IMR-90 (cell line): ENCODE measurements at regions not wholly inside any gene's neighbourhood (a gene's known extent, or its start where the extent isn't known, plus 50 kb on each side); places are given as distances from the start of the nearest gene placed in this dataset.

Source experiments
- ATAC-seq: fragments of 200-7000 bp; cut with Tn5 transposase; 2 replicates; pipeline ENCODE4 v1.9.1; 2020; ENCODE audit warnings: low read depth, mild to moderate bottlenecking, moderate library complexity
- BruUV-seq: library from RNA; stranded (reverse); fragments of 400-500 nt; replicated peaks from 2 replicates; lab custom pipeline; 2021; lab: Mats Ljungman, UMichigan
- CTCF ChIA-PET: fragments of 300-600 bp; formaldehyde crosslinking; extraction: SDS; loops from one replicate; lab custom pipeline; 2021; ENCODE audit warnings: antibody characterized with exemption; lab: Yijun Ruan, JAX
- POLR2A ChIA-PET: fragments of 300-600 bp; sonication (Branson Sonifier 250); formaldehyde crosslinking; loops from one replicate; lab custom pipeline; 2022; ENCODE audit warnings: antibody characterized with exemption; ENCODE audit not compliant: unreplicated experiment; lab: Charles Lee
- DNase-seq: peaks from one replicate; pipeline ENCODE4 v3.0.0; 2013
- H2AFZ ChIP-seq: replicated peaks from 2 replicates; pipeline ENCODE3; 2013; ENCODE audit warnings: low read length, mild to moderate bottlenecking; ENCODE audit not compliant: poor library complexity
- H2AK5ac ChIP-seq: 2 replicates; pipeline ENCODE4 v1.6.1; 2013; ENCODE audit warnings: low read depth, low read length, inconsistent platforms
- H2AK9ac ChIP-seq: replicated peaks from 2 replicates; pipeline ENCODE3; 2013; ENCODE audit warnings: mild to moderate bottlenecking, low read depth, low read length, moderate library complexity; ENCODE audit not compliant: poor library complexity
- H2BK120ac ChIP-seq: 2 replicates; pipeline ENCODE4 v1.6.1; 2013; ENCODE audit warnings: low read depth, low read length, inconsistent platforms
- H2BK15ac ChIP-seq: 3 replicates; pipeline ENCODE4 v1.6.1; 2013; ENCODE audit warnings: low read depth, low read length, inconsistent platforms
- H2BK20ac ChIP-seq: 2 replicates; pipeline ENCODE4 v1.6.1; 2013; ENCODE audit warnings: low read depth, mild to moderate bottlenecking, inconsistent platforms, low read length, moderate library complexity
- H2BK5ac ChIP-seq: 2 replicates; pipeline ENCODE4 v1.6.1; 2013; ENCODE audit warnings: mild to moderate bottlenecking, low read depth, low read length, inconsistent platforms; ENCODE audit not compliant: poor library complexity, severe bottlenecking
- H3K14ac ChIP-seq: replicated peaks from 2 replicates; pipeline ENCODE4 v1.6.1; 2013; ENCODE audit warnings: low read depth, low read length, inconsistent platforms
- H3K18ac ChIP-seq: 2 replicates; pipeline ENCODE4 v1.6.1; 2013; ENCODE audit warnings: low read depth, low read length, control low read depth
- H3K23ac ChIP-seq: 2 replicates; pipeline ENCODE4 v1.6.1; 2013; ENCODE audit warnings: low read depth, low read length, inconsistent platforms
- H3K27ac ChIP-seq: 2 replicates; pipeline ENCODE4 v1.5.1; 2013; ENCODE audit warnings: mild to moderate bottlenecking, control low read depth, low read length; ENCODE audit not compliant: insufficient read depth
- H3K27me3 ChIP-seq: 2 replicates; pipeline ENCODE4 v1.6.1; 2013; ENCODE audit warnings: low read length; ENCODE audit not compliant: control insufficient read depth, insufficient read depth
- H3K36me3 ChIP-seq: 2 replicates; pipeline ENCODE4 v1.6.1; 2013; ENCODE audit warnings: low read length, mixed read lengths; ENCODE audit not compliant: control insufficient read depth, insufficient read depth
- H3K4ac ChIP-seq: 2 replicates; pipeline ENCODE4 v1.6.1; 2013; ENCODE audit warnings: low read depth, low read length, inconsistent platforms
- H3K4me1 ChIP-seq: 2 replicates; pipeline ENCODE4 v1.6.1; 2013; ENCODE audit warnings: low read length, mixed read lengths; ENCODE audit not compliant: control insufficient read depth, insufficient read depth
- H3K4me2 ChIP-seq: 2 replicates; pipeline ENCODE4 v1.6.1; 2013; ENCODE audit warnings: low read depth, mild to moderate bottlenecking, control low read depth, low read length, moderate library complexity
- H3K4me3 ChIP-seq: 2 replicates; pipeline ENCODE4 v1.5.1; 2013; ENCODE audit warnings: low read depth, mild to moderate bottlenecking, control low read depth, low read length, moderate library complexity; ENCODE audit not compliant: insufficient read depth
- H3K56ac ChIP-seq: 2 replicates; pipeline ENCODE4 v1.6.1; 2013; ENCODE audit warnings: low read length, inconsistent platforms; ENCODE audit not compliant: insufficient read depth; ENCODE audit errors: extremely low read depth
- H3K79me1 ChIP-seq, 2 experiments: 2 replicates each; pipeline ENCODE4 v1.6.1; 2013; ENCODE audit warnings: low read length in 2 of 2, inconsistent platforms in 1 of 2, low read depth in 1 of 2
- H3K9ac ChIP-seq: 2 replicates; pipeline ENCODE4 v1.6.1; 2013; ENCODE audit warnings: low read depth, low read length, control low read depth
- H3K9me1 ChIP-seq: 2 replicates; pipeline ENCODE4 v1.6.1; 2013; ENCODE audit warnings: low read length, inconsistent platforms; ENCODE audit not compliant: insufficient read depth
- H3K9me3 ChIP-seq: 2 replicates; pipeline ENCODE4 v1.6.1; 2013; ENCODE audit warnings: low read length; ENCODE audit not compliant: control insufficient read depth, insufficient read depth
- H4K20me1 ChIP-seq: 2 replicates; pipeline ENCODE4 v1.6.1; 2013; ENCODE audit warnings: low read length, inconsistent platforms; ENCODE audit not compliant: insufficient read depth
- H4K5ac ChIP-seq: 2 replicates; pipeline ENCODE4 v1.6.1; 2013; ENCODE audit warnings: mild to moderate bottlenecking, low read depth, low read length, control low read depth
- H4K8ac ChIP-seq, 2 experiments: 2 replicates each; pipeline ENCODE4 v1.6.1; 2013; ENCODE audit warnings: low read depth in 2 of 2, low read length in 2 of 2, control low read depth in 1 of 2, inconsistent platforms in 1 of 2
- H4K91ac ChIP-seq: 2 replicates; pipeline ENCODE4 v1.6.1; 2013; ENCODE audit warnings: low read depth, low read length, inconsistent platforms; ENCODE audit not compliant: insufficient read depth
- ELK1 ChIP-seq: fragments of 150-350 bp; IDR thresholded peaks from 2 replicates; pipeline ENCODE4 v1.6.1; 2016; ENCODE audit warnings: low read depth, mild to moderate bottlenecking, low read length, moderate library complexity, borderline replicate concordance
- MAFK ChIP-seq: IDR thresholded peaks from 2 replicates; pipeline ENCODE4 v1.6.1; 2012; ENCODE audit warnings: low read depth, low read length, improper control_type of control experiment
- RAD21 ChIP-seq: IDR thresholded peaks from 2 replicates; pipeline ENCODE4 v1.6.1; 2012; ENCODE audit warnings: low read length, improper control_type of control experiment
- RFX5 ChIP-seq: IDR thresholded peaks from 2 replicates; pipeline ENCODE4 v1.8.0; 2012; ENCODE audit warnings: low read depth, mild to moderate bottlenecking, low read length, moderate library complexity
- SMC3 ChIP-seq: fragments of 150-350 bp; IDR thresholded peaks from 2 replicates; pipeline ENCODE4 v1.6.1; 2016; ENCODE audit warnings: low read depth, mild to moderate bottlenecking, antibody characterized with exemption, low read length, moderate library complexity
- USF2 ChIP-seq: fragments of 150-350 bp; IDR thresholded peaks from 2 replicates; pipeline ENCODE4 v1.6.1; 2017; ENCODE audit warnings: mild to moderate bottlenecking, antibody characterized with exemption, low read length, low read depth
- WGBS, 2 experiments: methylation state at CpG; one replicate each; pipeline versions ENCODE4 v1.1.5 to v1.1.7; 2013; ENCODE audit warnings: missing lambda C conversion rate in 2 of 2; ENCODE audit not compliant: insufficient read length in 1 of 2; ENCODE audit errors: extremely low coverage in 2 of 2; 5-methylcytosine and 5-hydroxymethylcytosine counted together
- dilution Hi-C: fragments of 300-500 bp; cut with HindIII; formaldehyde crosslinking; loops from one replicate; pipeline ENCODE4 v1.14.3; 2018; ENCODE audit warnings: low sequenced_read_pairs; ENCODE audit not compliant: unreplicated experiment
- in situ Hi-C: fragments of 300-500 bp; cut with MboI; formaldehyde crosslinking; loops from 3 replicates; pipeline ENCODE4 v1.14.3; 2019; ENCODE audit warnings: low sequenced_read_pairs, inconsistent platforms, mixed read lengths
- intact Hi-C: fragments of 100-400 bp; cut with micrococcal nuclease; formaldehyde crosslinking; loops from 2 replicates; pipeline ENCODE4 v1.10.0; 2022

GRCh38 chr3:104977719-104978118 is 389.0 kb upstream of the ALCAM start:
- H2BK120ac ChIP-seq = no peak overlapping the region
- H3K36me3 ChIP-seq = no peaks in the 10 kb centered on the region
- no peak overlapping the region for H3K23ac ChIP-seq
- no peaks in the 10 kb centered on the region for H3K4me1 ChIP-seq
- no peak overlapping the region for H3K56ac ChIP-seq
- no peaks in the 10 kb centered on the region for H3K27me3 ChIP-seq
- no peaks in the 10 kb centered on the region for H3K9me1 ChIP-seq
- no peak overlapping the region for H2BK5ac ChIP-seq
- dilution Hi-C loops = no loop called here
- no peak overlapping the region for H3K9ac ChIP-seq
- no CpG with 5 or more reads among the region's 3 CpGs for WGBS, 2 experiments
- no peak overlapping the region for H4K8ac ChIP-seq
- no peak overlapping the region for H2AK5ac ChIP-seq
- H2BK20ac ChIP-seq = no peak overlapping the region
- in situ Hi-C loops = no loop called here
- H3K9me3 ChIP-seq = no peaks in the 10 kb centered on the region
- TF ChIP-seq ELK1 (no peak), SMC3 (no peak), RAD21 (no peak), USF2 (no peak), MAFK (no peak), RFX5 (no peak)
- H3K4ac ChIP-seq = no peak overlapping the region
- intact Hi-C loops = no loop called here
- H4K91ac ChIP-seq = no peak overlapping the region
- H3K4me3 ChIP-seq = no peak overlapping the region
- no peaks in the 10 kb centered on the region for H3K79me1 ChIP-seq
- no peak overlapping the region for H2AK9ac ChIP-seq
- no peak overlapping the region for H4K5ac ChIP-seq
- no peak for DNase-seq
- H3K14ac ChIP-seq = no peak overlapping the region
- H2BK15ac ChIP-seq = no peak overlapping the region
- BruUV-seq = no TSS peak
- POLR2A ChIA-PET = interaction anchor here (0.6 kb wide), 1 partner anchor 128 kb away, joined by 3 read pairs; no protein-coding TSS in a partner anchor
- no peak overlapping the region for H3K18ac ChIP-seq
- H2AFZ ChIP-seq = no peak overlapping the region
- no peak for ATAC-seq
- H3K4me2 ChIP-seq = no peak overlapping the region
- no peaks in the 10 kb centered on the region for H4K20me1 ChIP-seq
- CTCF ChIA-PET = interaction anchor here (0.6 kb wide), 2 partner anchors 333 to 482 kb away, joined by 3 read pairs; no protein-coding TSS in a partner anchor
- H3K27ac ChIP-seq = no peak overlapping the region
